ENCODE measurements at regions not wholly inside any gene's neighbourhood (a gene's known extent, or its start where the extent isn't known, plus 50 kb on each side); places are given as distances from the start of the nearest gene placed in this dataset.

DNA sequence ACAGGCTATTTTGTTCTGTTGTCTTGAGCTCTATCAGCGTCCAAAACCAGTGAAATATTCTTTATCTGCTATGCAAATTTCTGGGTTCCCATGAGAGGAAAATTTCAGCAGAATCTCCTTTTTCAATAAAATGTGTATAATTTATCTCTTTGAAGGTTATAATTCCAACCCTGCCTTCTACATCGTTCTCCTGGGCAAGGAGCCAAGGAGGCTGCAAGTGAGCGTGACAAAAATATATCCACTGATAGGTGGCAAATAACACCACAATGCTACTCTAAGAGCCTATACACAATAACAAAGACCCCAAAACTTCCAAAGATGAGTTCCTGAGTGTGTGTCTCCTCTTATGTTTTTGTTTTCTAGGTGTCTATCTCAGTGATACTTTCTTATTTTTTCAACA, 664.7 kb upstream of the SORCS1 start:
- TF ChIP-seq, protein P1, sequence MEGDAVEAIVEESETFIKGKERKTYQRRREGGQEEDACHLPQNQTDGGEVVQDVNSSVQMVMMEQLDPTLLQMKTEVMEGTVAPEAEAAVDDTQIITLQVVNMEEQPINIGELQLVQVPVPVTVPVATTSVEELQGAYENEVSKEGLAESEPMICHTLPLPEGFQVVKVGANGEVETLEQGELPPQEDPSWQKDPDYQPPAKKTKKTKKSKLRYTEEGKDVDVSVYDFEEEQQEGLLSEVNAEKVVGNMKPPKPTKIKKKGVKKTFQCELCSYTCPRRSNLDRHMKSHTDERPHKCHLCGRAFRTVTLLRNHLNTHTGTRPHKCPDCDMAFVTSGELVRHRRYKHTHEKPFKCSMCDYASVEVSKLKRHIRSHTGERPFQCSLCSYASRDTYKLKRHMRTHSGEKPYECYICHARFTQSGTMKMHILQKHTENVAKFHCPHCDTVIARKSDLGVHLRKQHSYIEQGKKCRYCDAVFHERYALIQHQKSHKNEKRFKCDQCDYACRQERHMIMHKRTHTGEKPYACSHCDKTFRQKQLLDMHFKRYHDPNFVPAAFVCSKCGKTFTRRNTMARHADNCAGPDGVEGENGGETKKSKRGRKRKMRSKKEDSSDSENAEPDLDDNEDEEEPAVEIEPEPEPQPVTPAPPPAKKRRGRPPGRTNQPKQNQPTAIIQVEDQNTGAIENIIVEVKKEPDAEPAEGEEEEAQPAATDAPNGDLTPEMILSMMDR (IDR thresholded peaks at IDR 0.05; ENCODE audit: insufficient read depth, low read depth, low read length): no peak
- no peak for DNase-seq (ENCODE audit: low read depth)
- H3K4me3 ChIP-seq (ENCODE audit: low read depth, low read length): no peak overlapping the region

DNA sequence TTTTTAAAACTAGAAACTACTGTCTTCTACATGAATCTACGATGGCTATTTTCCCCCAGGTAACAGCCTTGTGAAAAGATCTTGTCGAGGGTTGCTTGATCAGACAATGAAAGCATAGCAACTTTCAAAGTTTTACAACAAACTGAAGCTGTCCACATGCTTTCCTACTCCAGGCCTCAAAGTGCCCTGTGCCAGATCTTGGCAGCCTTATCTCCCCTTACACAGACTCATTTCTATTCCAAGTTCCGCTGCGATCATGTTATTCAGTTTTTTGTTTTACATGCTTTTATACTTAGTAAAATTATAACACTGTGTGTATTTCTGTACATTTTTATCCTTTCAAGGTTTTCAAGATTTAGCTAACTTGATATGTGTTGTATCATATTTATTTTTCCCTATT, 661.7 kb upstream of the SORCS1 start:
- H3K4me3 ChIP-seq (ENCODE audit: low read depth, low read length): no peak overlapping the region
- TF ChIP-seq, protein P1 (IDR thresholded peaks at IDR 0.05; ENCODE audit: insufficient read depth, low read depth, low read length): no peak
- DNase-seq (ENCODE audit: low read depth): no peak

DNA sequence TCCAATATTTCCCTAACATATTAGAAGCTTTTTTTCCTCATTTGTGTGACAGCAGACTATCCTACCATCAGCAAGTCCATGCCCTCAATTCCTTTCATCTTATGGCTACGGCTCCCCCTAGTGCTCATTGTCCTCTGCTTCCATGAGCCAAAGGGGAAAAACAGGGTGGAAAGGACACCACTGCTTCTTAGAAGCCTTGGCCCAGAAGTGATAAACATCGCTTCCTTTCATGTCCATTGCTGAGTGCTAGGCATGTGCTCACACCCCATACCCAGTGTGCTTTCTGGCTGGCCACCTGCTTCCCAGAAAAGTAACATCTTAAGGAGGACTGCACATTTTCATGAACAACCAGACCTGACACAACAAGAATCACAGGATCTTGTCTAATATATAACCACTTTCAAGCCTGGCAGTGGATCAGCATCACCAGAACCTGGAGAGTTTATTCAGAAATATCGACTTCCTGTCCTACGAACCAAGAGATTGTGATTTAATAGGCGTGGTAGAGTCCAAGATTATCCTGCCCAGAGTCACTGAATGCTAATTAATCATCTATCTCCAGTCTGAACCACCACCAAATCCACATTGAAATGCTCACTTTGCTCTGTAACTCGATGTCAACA, 650.5 kb upstream of the SORCS1 start:
- peak; percentile 51 for DNase-seq (ENCODE audit: low read depth)
- TF ChIP-seq, protein P1 (IDR thresholded peaks at IDR 0.05; ENCODE audit: insufficient read depth, low read depth, low read length): peak; percentile 56

DNA sequence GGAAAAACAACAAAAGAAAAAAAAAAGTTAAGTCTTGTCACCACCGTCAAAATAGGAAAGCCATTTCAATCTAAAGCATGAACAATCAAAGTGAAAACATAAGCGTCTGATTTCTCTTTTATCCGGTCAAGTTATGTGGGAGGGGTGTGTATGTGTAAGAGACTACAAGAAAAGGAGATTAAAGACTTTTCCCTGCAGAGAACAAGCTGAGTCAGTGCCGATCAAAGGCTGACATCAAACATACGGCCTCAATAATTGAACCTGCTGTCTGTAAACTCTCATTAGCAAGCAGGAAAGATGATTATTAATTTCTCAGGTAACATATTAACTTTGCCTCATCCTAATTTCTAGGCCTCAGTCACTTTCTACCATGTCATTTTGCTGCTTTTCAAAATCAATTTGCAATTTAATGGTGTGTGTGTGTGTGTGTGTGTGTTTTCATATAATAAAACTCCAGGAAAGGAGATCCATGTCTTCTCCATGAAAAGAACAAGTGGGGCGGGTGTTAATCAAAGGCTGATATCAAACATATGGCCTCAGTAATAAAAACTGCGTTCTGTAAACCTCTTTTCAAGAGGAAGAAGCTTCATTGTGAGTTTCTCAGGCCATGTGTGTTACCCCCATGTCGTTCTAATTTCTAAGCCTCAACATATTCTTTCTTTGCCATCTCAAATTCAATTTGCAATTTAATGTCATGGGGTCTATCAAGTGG, 649.1 kb upstream of the SORCS1 start:
- H3K4me3 ChIP-seq (ENCODE audit: low read depth, low read length): no peak overlapping the region
- TF ChIP-seq, protein P1 (IDR thresholded peaks at IDR 0.05; ENCODE audit: insufficient read depth, low read depth, low read length): no peak
- no peak for DNase-seq (ENCODE audit: low read depth)

More for the DNA sequence above, 650.5 kb upstream of the SORCS1 start:
- no peak overlapping the region for H3K4me3 ChIP-seq (ENCODE audit: low read depth, low read length)

DNA sequence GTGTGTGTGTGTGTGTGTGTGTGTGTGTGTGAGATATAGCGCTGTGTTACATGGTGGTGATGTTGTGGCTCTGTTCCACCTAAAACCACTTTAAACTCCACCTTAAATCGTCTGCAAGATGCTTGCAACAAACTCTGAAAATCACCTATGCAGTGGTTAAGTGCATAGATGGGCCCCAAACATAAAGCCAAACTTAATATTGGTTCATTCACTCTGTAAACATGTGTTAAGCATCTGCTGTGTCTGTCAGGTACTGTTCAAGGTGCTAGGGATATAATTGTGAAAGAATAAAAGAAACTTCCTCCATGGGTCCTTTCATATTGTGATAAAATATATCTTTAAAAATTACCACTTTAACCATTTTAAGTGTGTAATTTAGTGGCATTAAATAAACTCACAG, 645.4 kb upstream of the SORCS1 start:
- TF ChIP-seq, protein P1 (IDR thresholded peaks at IDR 0.05; ENCODE audit: insufficient read depth, low read depth, low read length): no peak
- DNase-seq (ENCODE audit: low read depth): no peak
- H3K4me3 ChIP-seq (ENCODE audit: low read depth, low read length): no peak overlapping the region

DNA sequence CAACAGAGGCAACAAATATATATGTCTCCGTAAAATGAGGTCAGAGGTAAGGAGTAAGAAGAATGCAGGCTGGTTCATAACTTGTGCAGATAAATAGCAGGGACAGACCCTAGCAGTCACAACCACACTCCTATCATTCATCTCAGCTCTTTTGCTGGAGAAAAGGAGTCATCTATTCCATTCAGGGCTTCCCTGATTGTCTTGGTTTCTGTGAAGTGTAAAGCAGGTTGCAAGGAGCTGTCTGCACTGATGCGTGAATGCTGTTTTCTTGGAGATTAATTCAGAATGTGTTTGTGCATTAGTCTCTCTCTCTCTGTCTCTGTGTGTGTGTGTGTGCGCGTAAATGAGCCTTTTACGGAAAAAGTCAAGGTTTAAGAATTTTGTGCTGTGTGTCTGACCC, 643.3 kb upstream of the SORCS1 start:
- DNase-seq (ENCODE audit: low read depth): no peak
- TF ChIP-seq, protein P1 (IDR thresholded peaks at IDR 0.05; ENCODE audit: insufficient read depth, low read depth, low read length): no peak
- H3K4me3 ChIP-seq (ENCODE audit: low read depth, low read length): no peak overlapping the region

All from fibroblast of villous mesenchyme (primary cell).